Upper lobe of left lung (tissue), 6 donors: ENCODE measurements at regions not wholly inside any gene's neighbourhood (a gene's known extent, or its start where the extent isn't known, plus 50 kb on each side); places are given as distances from the start of the nearest gene placed in this dataset.

Experiments used
- ATAC-seq, 2 donors: fragments of 200-7000 bp; cut with Tn5 transposase; one replicate each; pipeline ENCODE4 v1.9.1; 2022; ENCODE audit warnings: mild to moderate bottlenecking in 2 of 2, moderate library complexity in 2 of 2; ENCODE audit not compliant: low FRiP score in 2 of 2
- DNase-seq, 2 donors: peaks; one replicate each; pipeline ENCODE4 v3.0.0-alpha.2; 2019 to 2020
- H3K27ac ChIP-seq, 4 donors: fragments of 200-600 bp; sonication (generic); one replicate each; pipeline ENCODE4 v1.5.1; 2016 to 2019
- H3K27me3 ChIP-seq, 4 donors: fragments of 200-600 bp; sonication (generic); one replicate each; pipeline ENCODE4 v1.5.1; 2017 to 2019
- H3K36me3 ChIP-seq, 4 donors: fragments of 200-600 bp; sonication (generic); one replicate each; pipeline ENCODE4 v1.5.1; 2016 to 2019
- H3K4me1 ChIP-seq, 4 donors: fragments of 200-600 bp; sonication (generic); one replicate each; pipeline ENCODE4 v1.5.1; 2018 to 2019
- H3K4me3 ChIP-seq, 4 donors: fragments of 200-600 bp; sonication (generic); one replicate each; pipeline ENCODE4 v1.5.1; 2017 to 2019; ENCODE audit warnings: mild to moderate bottlenecking in 2 of 4, moderate library complexity in 1 of 4
- H3K9me3 ChIP-seq, 4 donors: fragments of 200-600 bp; sonication (generic); one replicate each; pipeline ENCODE4 v1.5.1; 2018 to 2019
- CTCF ChIP-seq, 6 experiments: fragments of 450-650 bp in 4 of 6; fragments of 200-600 bp in 2 of 6; sonication (generic) in 2 of 6; IDR thresholded peaks; one replicate each; pipeline ENCODE4 v1.5.1; 2016 to 2019; ENCODE audit warnings: antibody characterized with exemption in 6 of 6
- EP300 ChIP-seq, 4 donors: sonication (generic); formaldehyde crosslinking; IDR thresholded peaks; one replicate each; pipeline ENCODE4 v1.5.1; 2017; ENCODE audit warnings: antibody characterized with exemption in 4 of 4, control low read depth in 2 of 4
- POLR2A ChIP-seq, 4 donors: fragments of 450-650 bp; IDR thresholded peaks; one replicate each; pipeline ENCODE4 v1.5.1; 2016 to 2017; ENCODE audit warnings: antibody characterized with exemption in 4 of 4, mild to moderate bottlenecking in 2 of 4
- POLR2AphosphoS5 ChIP-seq, 2 donors: sonication (generic); formaldehyde crosslinking; IDR thresholded peaks; one replicate each; pipeline ENCODE4 v1.5.1; 2017; ENCODE audit warnings: antibody characterized with exemption in 2 of 2
- WGBS, 2 donors: methylation state at CpG; one replicate each; pipeline ENCODE4 v1.1.5; 2017 to 2018; 5-methylcytosine and 5-hydroxymethylcytosine counted together
- donor health status: DM: no; HTN: no; CAD: no; lungs with moderate emphysema.
- donor health status: DM: no; HTN: yes; CAD: no; lungs with severe emphysema.

DNA sequence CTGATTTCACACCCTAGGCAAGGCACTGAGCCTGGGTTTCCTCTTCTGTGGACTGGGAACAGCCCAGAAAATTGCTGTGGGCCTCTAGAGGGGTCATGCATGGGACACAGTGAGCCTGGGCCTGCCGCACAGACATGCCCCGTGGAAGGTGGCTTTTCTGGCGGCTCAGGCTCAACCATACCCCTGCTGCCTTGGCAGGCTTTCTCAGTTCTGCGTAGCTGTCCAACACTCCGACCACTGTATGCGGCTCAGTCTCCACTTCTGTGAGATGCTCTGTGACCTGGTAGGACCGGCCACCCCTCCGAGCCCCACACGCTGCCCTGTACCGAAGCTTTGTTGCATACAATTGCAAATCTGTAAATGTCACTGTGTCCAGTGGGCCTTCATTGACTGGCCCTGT is 126.3 kb downstream of the UQCRFS1 start:
- Histone ChIP-seq H3K27me3 (no peaks in the 10 kb centered on the region), H3K27ac (no peak overlapping the region), H3K4me3 (no peak overlapping the region), H3K4me1 (no peaks in the 10 kb centered on the region), H3K36me3 (no peaks in the 10 kb centered on the region), H3K9me3 (no peaks in the 10 kb centered on the region)
- ATAC-seq (no peak), DNase-seq (peak in 1 of 2 donors; percentile 48)
- 91 to 92% methylated on average over 9 to 10 of the region's 10 CpGs for WGBS, 2 donors
- no peak for TF ChIP-seq POLR2AphosphoS5 (IDR thresholded peaks at IDR 0.05)
- TF ChIP-seq CTCF (IDR thresholded peaks at IDR 0.05) = no peak
- TF ChIP-seq EP300 (IDR thresholded peaks at IDR 0.05) = no peak
- no peak for TF ChIP-seq POLR2A (IDR thresholded peaks at IDR 0.05)

DNA sequence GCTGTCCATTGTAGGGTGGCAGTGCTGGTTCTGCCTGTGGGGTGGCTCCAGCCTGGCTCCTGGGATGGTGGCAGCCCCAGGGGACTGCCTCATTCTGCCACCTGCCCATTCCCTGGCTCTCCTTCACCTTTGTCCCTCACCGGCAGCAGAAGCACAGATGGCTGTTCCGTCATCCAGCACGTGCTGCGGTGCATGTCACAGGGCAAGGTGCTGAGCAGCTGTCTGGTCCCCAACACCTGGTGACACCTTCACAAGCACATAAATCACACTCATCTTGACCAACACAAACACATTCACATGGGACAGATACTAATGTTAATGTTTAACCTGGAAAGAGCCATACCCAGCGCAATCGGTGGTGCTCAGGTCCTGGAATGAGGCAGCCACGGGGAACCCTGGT is 126.8 kb downstream of the UQCRFS1 start:
- H3K9me3 ChIP-seq = no peaks in the 10 kb centered on the region
- DNase-seq (peak in 1 of 2 donors; percentile 50), ATAC-seq (no peak)
- 65 to 79% methylated on average over 4 to 7 of the region's 7 CpGs for WGBS, 2 donors
- H3K4me3 ChIP-seq = no peak overlapping the region
- no peaks in the 10 kb centered on the region for H3K36me3 ChIP-seq
- TF ChIP-seq CTCF (IDR thresholded peaks at IDR 0.05) = no peak
- H3K4me1 ChIP-seq = no peaks in the 10 kb centered on the region
- H3K27ac ChIP-seq = no peak overlapping the region
- H3K27me3 ChIP-seq = no peaks in the 10 kb centered on the region

GRCh38 chr19:29085630-29086029 is 127.3 kb downstream of the UQCRFS1 start:
- DNase-seq = no peak
- Histone ChIP-seq H3K27ac (no peak overlapping the region), H3K27me3 (no peaks in the 10 kb centered on the region), H3K4me3 (no peak overlapping the region), H3K4me1 (no peaks in the 10 kb centered on the region), H3K9me3 (no peaks in the 10 kb centered on the region), H3K36me3 (no peaks in the 10 kb centered on the region)
- 67 to 72% methylated on average over 3 of the region's 3 CpGs for WGBS, 2 donors
- no peak for ATAC-seq
- TF ChIP-seq POLR2A (IDR thresholded peaks at IDR 0.05) (no peak), EP300 (IDR thresholded peaks at IDR 0.05) (no peak), CTCF (IDR thresholded peaks at IDR 0.05) (no peak), POLR2AphosphoS5 (IDR thresholded peaks at IDR 0.05) (no peak)

GRCh38 chr19:29085206-29085605 is 127.7 kb downstream of the UQCRFS1 start:
- H3K9me3 ChIP-seq = no peaks in the 10 kb centered on the region
- TF ChIP-seq EP300 (IDR thresholded peaks at IDR 0.05) (no peak), CTCF (IDR thresholded peaks at IDR 0.05) (no peak), POLR2AphosphoS5 (IDR thresholded peaks at IDR 0.05) (no peak), POLR2A (IDR thresholded peaks at IDR 0.05) (no peak)
- H3K4me3 ChIP-seq = no peak overlapping the region
- H3K27ac ChIP-seq = no peak overlapping the region
- no peaks in the 10 kb centered on the region for H3K4me1 ChIP-seq
- ATAC-seq = peak in 1 of 2 donors; percentile 20
- H3K36me3 ChIP-seq = no peaks in the 10 kb centered on the region
- no peaks in the 10 kb centered on the region for H3K27me3 ChIP-seq
- WGBS, 2 donors = 67 to 80% methylated on average over 3 of the region's 5 CpGs
- peak in 1 of 2 donors; percentile 19 for DNase-seq

DNA sequence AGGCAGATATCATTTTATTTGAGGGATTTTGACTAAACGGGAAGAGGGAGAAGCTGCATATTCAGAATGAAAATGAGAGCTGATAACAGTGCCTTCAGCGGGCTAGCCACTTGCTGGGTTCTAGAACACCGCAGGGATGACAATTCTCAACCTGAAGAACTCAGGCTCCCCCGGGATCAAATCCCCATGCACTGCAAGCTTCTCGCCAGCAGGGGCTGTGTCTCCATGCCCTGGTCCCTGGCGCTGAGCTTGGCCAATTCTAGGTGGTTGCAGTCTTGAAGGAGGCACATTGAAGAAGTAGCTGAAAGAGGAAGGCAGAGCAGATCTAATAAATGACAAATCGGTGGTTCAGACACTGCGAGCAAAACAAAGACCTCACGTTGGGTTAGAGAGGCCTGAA is 128.7 kb downstream of the UQCRFS1 start:
- Histone ChIP-seq H3K27ac (no peak overlapping the region), H3K4me3 (no peak overlapping the region), H3K27me3 (no peaks in the 10 kb centered on the region), H3K9me3 (no peaks in the 10 kb centered on the region), H3K4me1 (no peaks in the 10 kb centered on the region), H3K36me3 (no peaks in the 10 kb centered on the region)
- WGBS, 2 donors = 66 to 72% methylated on average over 9 of the region's 9 CpGs
- DNase-seq = no peak
- ATAC-seq = no peak
- TF ChIP-seq CTCF (IDR thresholded peaks at IDR 0.05) = peak in 1 of 6 experiments; percentile 25
- no peak for TF ChIP-seq POLR2AphosphoS5 (IDR thresholded peaks at IDR 0.05)
- no peak for TF ChIP-seq EP300 (IDR thresholded peaks at IDR 0.05)
- TF ChIP-seq POLR2A (IDR thresholded peaks at IDR 0.05) = no peak
